Gastroesophageal sphincter (tissue), 3 donors: ENCODE measurements at regions not wholly inside any gene's neighbourhood (a gene's known extent, or its start where the extent isn't known, plus 50 kb on each side); places are given as distances from the start of the nearest gene placed in this dataset.

ENCODE experiments used
- CTCF ChIP-seq, 4 experiments: fragments of 200-600 bp in 2 of 4; fragments of 450-650 bp in 2 of 4; sonication (generic) in 1 of 4; IDR thresholded peaks; one replicate each; pipeline ENCODE4 v1.5.1; 2017 to 2019; ENCODE audit warnings: antibody characterized with exemption in 4 of 4, mild to moderate bottlenecking in 2 of 4, moderate library complexity in 2 of 4
- EP300 ChIP-seq: sonication (generic); formaldehyde crosslinking; IDR thresholded peaks from one replicate; pipeline ENCODE4 v1.6.1; 2017; ENCODE audit warnings: antibody characterized with exemption, mild to moderate bottlenecking
- POLR2A ChIP-seq, 2 donors: fragments of 450-650 bp; IDR thresholded peaks; one replicate each; pipeline ENCODE4 v1.6.1; 2017; ENCODE audit warnings: antibody characterized with exemption in 2 of 2, mild to moderate bottlenecking in 2 of 2, moderate library complexity in 1 of 2
- POLR2AphosphoS5 ChIP-seq: sonication (generic); formaldehyde crosslinking; IDR thresholded peaks from one replicate; pipeline ENCODE4 v1.6.1; 2017; ENCODE audit warnings: antibody characterized with exemption

- TF ChIP-seq POLR2AphosphoS5 (no peak), POLR2A (IDR thresholded peaks at IDR 0.05) (no peak), CTCF (IDR thresholded peaks at IDR 0.05) (no peak), EP300 (no peak)
Observed at GRCh38 chr15:39194106-39194830, 386.6 kb upstream of the THBS1 start.
